Stromal cell of bone marrow (primary cell): ENCODE measurements at regions not wholly inside any gene's neighbourhood (a gene's known extent, or its start where the extent isn't known, plus 50 kb on each side); places are given as distances from the start of the nearest gene placed in this dataset.
"Not testable (repeated sequence)": the region's sequence is repeated elsewhere in the genome, so short reads cannot be mapped to it uniquely, and the experiment has no call there.

Source experiments
- DNase-seq: peaks from one replicate; pipeline ENCODE4 v3.0.0-alpha.2; 2012; ENCODE audit warnings: low read depth

DNA sequence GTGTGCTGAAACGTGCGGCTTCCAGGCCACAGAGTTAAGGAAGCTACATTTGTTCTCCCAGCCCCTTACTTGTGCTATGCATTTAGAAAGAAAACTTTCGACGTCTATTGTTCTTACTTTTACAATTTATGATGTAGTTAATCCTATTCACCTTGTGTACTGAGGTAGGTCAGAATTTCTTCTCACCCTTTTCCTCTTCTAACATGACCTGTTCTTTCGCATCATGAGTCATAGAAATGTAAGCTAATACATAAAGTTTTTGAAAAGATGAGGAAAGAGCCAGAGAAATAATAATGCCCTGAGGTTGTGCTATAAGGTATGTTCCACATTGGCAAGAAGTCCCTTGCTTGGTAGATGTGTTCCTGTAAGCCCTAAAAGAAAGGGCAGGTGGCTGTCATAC is 298.3 kb downstream of the TRIML1 start:
- no peak for DNase-seq

DNA sequence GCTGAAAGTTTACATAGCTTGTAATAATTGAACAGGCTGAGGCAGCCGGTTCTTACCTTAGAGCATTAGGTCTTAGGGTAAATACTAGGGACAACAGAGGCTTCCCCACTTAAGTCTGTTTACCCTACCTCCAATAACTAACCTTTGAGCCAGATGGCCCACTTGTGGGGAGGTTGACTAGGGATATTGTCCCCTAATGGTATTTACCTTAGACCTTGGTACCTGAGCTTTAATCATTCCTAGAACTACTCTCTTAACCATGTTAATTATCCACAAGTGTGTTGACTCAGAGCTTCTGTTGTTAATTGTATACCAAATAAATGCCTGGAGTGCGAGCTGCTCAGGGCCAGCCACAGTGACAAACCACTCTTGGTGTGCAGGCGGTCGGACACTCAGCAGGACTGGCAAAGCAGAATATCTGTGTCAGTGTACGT is 299.2 kb downstream of the TRIML1 start:
- not testable (repeated sequence) for DNase-seq

DNA sequence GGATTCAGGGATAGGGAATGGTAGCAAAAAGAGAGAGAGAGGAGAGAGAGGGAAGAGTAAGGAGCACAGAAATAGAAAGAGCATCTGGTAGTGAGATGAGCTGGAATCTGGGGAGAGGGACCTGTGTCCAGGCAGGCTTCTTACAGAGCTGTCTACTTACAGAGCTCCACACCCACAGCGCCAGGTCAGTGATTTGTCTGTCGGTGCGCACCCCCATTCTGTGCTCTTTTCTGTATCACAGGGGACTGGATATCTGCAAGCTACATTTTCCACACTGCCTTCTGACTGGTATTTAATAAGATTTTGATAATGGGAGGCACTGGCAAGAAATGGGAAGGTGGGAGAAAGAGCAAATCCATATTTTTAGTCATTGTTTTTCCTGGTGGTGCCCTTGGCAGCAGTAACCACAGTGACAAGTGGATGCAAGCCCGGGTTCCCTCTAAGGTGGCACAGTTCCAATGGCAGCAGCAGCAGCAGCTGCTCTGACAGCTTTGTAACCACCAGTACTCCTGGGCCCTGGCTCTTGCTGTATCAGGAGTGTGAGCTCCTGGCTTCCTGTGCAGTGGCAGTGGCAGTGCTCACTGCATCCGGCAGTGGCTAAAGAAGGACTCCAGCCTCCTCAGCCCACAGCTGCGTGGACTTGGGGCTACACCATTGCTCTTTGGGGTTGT is 300.5 kb downstream of the TRIML1 start:
- DNase-seq, result peak; percentile 33

DNA sequence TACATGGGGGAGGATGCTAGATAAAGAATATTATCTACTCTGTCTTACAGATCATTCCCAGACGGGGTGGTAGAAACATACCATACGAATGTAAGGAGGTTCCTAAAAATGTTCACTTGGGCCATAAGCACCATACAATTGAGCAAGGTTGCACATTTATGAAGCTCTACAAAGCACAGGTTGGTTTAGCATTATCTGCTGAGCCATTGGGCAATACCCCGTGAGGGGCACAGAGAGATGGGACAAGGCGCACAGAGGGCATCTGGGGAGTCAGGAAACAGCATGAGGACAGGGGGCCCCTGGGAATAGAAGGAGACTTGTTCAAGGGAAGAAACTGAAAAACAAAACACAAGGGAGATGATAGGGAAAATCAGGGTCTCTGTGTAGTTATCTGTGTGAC is 305.3 kb downstream of the TRIML1 start:
- no peak for DNase-seq

DNA sequence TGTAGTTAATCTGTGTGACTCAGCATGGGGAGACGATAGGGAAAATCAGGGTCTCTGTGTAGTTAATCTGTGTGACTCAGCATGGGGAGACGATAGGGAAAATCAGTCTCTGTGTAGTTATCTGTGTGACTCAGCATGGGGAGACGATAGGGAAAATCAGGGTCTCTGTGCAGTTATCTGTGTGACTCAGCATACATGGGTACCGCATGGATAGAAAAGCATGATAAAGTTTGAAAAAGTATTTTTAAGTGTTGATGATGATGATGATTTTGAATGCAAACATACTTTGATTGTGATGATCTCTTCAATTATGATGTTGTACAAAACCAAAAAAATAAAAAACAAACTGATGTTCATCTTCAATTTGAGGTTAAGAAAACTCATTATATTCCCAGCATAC is 309.8 kb downstream of the TRIML1 start:
- not testable (repeated sequence) for DNase-seq

DNA sequence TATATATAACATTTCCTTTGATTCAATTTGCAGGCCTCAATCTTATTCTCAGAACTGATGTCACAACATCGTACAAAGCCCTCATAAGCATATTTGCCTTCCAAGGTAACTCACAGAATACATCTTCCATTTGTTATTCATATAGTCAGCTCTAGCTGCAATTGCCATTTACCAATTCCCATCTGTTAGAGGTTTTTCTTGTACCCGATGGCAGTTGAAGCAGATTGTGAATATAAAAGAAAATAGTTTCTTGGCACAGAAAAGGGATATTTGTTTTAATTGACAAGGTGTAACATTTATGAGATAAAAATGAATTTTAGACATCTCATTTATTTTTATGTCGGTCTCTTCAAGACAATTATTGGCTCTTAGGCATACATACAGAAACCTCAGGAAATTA is 311.3 kb downstream of the TRIML1 start:
- no peak for DNase-seq

DNA sequence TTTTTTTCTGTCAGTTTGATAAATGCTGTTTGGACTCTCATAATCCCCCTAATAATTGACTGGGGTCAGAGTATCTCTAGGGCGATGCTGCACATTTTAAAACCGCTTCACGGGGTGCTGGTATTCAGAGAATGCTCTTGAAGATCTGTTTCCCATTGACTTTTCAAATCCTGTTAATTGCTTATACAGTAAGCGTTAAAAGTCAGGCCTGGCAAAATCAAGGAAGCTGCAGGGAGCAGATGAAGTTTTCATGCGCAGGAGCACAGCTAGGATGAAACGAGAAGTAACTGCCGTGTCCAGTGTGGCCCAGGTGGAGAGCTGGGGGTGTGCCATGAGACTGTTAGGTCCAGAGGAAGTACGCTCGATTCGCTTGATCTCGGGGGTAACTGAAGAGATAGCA is 312.9 kb downstream of the TRIML1 start:
- no peak for DNase-seq

DNA sequence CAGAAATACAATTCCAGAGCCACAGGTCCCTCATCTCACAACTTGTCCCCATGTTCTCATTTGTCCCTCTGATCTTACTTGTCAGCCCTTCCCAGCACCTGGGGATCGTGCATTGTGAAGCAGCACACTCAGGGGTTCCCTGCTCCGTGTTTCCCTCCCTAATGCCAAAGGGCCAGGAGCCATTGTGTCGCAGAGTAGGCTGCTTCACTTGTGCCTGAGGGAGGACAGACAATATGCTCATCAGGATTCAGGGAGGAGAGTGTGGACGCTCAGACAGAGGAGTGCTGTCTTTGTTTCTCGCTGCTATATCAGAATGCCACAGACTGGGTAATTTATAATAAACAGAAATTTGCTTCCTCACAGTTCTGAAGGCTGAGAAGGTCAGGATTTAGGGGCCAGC is 315.3 kb downstream of the TRIML1 start:
- DNase-seq, result no peak

DNA sequence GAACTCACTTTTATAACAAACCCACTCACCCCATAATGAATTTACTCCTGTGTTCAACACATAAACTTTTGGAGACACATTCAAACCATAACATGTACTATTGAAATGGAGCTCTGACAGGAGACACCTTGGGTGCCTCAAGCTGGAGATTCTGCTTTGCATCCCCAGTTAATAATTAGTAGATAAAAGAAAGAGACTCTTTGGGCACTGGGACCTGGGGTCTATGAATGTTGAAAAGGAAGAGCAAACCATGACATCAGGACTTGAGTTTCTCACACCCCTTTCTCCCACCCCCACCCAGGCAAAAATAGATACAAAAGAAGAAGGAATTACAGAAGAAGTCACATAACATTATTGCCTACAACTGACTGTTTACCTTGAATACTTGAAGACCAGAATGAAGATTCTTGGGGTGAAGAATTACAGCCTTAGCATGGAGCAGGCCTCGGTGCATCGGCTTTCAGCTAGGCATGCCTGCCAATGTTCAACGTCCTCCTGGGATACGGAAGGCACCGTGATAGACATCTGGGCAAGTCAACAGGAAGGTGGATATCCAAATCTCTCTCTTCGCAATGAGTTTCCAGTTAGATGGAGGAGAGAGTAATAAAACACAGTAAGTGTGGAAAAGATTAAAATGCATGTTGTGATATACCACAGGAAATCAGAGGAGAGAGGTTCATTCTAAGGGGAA is 316.0 kb downstream of the TRIML1 start:
- DNase-seq, result no peak

DNA sequence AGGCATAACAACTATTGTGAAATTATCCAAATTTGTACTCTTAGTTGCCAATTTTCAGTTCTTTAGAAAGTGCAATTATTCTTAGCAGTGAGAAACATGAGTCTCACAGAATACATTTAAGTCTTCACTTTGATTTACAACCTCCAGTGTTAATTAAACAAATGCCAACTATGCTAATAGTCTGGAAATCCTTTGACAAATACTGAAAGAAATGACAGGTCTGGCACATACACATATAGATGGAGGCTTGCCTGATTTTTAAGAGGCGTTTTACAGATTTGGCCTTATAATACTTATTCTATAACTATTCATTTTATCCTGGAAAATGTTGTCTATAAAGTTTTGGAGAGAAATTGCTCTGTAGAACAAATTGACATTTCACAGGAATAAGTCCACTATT is 320.1 kb downstream of the TRIML1 start:
- no peak for DNase-seq

DNA sequence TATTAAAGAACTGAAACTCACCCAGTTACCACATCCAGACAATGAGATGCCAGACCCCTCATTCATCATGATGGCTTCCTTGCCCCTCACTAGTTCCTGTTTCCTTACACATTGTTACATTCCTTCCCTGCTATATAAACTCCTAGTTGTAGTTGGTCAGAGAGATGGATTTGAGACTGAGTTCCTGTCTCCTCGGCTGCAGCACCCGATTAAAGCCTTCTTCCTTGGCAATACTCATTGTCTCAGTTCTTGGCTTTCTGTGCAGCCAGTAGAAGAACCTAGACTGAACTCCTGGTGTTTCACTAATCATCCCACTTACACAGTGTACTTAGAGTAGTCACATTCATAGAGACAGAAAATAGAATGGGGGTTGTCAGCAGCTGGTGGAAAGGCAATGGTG is 324.7 kb downstream of the TRIML1 start:
- DNase-seq, result no peak

DNA sequence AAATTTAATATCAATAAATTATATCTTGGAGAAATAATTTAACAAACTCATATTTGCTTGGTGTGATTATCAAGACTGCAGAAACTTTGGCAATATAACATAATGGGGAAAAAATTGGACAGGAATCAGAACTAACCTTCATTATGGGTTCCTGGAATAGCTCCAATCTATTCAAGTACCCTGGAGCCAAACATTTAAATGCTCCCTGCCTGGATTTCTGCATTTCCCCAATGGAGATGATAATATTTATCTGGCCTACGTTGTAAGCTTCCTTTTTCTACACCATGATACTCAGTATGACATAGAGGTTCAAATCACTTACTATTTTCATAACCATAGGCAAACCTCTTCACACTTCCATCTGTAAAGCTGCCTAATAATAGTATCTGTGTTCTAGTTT is 326.8 kb downstream of the TRIML1 start:
- no peak for DNase-seq

DNA sequence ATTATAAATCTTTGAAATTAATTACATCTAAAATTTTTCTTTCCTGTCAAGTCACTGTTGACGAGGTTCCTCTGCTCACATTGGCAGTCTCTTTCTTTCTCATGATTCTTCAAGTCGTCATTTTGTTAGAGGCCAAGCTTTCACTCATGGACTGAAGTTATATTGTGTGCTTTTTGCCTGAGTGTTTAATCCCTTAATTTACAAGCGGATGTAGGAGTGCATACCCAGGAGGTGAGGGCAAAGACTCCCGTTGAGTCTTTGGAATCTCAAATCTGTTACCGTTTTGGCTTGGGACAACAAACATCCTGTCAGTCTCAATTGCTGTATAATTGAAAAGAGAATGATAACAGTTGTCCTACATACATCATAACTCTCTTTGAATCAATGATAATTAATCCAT is 345.0 kb downstream of the TRIML1 start:
- DNase-seq, result no peak

DNA sequence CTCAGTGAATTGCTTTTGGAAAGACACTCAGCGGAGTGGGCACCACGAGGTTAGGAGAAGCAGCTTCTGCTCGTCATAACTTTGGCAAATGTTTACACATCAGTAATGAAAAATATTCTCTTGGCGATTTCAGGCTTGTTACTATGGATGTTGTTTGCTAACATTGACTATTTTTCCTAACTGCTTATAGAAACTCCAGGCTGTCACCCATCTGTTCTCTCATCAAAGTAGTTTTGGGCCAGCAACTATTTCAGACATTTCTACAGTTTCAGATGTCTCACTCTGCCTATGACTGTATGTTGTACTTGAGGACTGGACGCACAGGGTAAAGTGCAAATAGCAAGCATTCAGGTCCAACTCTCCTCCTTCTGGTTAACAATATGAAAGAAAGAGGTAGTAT is 346.7 kb downstream of the TRIML1 start:
- DNase-seq, result no peak

DNA sequence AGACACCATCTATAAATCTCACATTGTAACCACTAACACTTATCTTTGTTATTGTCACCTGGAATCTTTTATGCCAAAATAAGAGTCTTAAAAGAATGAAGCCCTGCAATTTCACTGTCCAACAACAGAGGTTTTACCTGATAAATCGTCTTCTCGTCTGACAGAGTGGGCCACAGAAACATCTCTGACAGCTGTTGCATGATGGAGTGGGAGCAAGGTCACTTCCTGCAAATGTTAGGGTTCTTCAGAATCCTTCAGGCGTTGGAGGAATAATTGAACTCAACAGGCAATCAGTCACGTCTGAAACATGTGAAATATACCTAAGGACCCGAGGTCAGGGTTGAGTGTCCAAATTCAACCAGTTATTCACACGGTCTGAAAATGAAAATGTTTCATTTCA is 353.6 kb downstream of the TRIML1 start:
- DNase-seq, result no peak

DNA sequence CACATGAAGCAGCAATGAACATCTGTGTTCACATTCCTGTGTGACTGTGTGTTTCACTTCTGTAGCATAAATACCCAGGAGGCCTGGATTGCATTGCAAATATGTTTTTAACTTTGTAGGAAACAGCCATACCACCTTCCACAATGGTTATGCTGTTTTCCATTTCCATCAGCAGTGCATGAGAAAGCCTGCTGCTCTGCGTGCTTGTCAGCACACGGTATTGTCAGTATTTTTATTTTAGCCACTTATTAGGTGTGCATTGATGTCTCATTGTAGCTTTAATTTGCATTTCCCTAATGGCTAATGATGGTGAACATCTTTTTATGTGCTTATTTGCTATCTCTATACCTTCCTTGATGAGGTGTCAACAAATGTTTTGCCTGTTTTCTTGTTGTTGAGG is 355.9 kb downstream of the TRIML1 start:
- no peak for DNase-seq

DNA sequence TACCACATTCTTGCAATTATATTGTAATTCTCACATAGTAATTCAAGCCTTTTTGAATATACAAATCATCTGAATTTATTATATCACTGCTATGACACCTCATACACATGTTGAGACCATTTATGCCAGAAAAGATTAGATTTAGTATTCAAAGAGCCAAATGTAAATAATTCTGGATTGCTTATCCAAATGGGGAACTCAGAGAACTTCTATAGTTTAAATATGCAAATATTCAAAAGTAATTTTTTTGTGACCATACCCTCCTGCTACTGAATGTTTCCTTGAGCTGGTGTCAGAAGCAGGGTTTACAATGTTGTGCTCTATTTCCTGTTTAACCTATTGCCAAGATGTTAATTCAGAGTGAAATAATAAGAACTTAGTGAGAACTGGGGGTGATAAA is 372.2 kb downstream of the TRIML1 start:
- no peak for DNase-seq

DNA sequence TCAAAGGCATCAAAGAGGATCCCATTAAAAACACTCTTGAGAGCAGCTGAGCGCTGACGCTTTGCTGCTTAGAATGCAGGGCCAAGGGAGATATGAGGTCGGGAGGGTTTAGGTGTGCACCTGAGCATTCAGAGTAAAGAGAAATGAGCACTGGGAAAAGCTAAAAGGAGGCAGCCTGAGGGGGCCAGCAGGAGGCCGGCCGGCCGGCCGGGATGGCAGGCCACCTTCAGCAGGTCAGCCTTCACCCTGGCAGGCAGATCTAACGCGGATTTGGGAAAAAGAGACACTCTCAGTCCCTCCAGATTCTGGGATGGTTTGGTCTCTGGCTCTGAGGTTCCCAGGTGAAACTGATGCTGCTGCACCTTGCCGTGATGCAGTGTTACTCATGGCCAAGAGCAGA is 393.5 kb downstream of the TRIML1 start:
- DNase-seq, result no peak

DNA sequence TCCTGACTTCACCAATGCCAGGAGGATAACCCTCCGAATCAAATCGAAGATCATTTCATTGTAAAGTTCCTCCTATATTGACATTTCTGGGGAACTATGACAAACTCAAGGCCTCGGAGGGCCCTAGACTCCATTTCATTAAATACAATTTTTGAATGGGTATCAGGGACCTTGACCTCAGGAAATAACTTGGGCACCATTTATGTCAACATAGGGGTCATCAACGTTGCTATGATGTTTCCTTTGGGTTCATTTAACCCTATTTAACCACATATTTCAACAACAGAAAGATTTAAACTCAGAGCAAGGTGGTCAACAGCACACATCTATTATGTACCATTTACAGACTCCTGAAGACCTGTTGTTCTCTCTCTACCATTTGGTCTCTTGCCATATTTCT is 395.1 kb downstream of the TRIML1 start:
- DNase-seq, result no peak

DNA sequence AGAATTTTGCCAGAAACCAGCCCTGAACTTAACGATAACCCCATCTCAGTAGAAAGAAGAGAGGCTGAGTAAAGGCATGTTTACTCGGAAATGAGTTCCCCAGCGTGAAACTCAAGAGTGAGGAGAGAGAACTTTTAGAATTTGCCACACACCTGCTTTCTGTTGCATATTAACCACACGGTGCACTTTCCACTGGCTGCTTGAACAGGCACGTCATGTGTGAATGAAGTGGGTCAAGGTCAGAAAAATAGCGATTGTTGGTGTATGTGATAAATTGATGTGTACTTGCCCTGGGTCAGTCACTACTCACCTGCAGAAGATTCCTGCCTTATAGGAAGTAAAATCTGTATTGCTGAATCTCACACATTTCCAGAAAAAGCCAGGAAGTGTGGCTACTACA is 395.7 kb downstream of the TRIML1 start:
- DNase-seq, result no peak

DNA sequence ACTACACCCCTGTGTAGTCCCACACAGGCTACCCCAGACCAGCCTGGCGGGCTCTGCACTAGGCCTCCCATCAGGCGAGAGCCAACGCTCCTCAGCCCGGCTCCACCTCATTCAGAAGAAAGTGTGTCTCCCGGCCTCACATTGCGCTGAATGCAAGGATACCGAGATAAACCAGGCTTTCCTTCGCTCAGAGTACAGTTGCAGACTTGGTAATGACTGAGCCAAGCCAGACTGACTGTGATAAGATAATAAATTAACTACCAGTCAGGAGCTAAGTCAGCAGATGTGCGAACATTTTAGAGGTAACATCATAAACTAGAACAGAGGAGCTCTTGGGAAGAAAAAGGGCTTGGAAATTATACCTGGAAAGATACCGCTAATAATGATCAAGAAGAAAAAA is 397.6 kb downstream of the TRIML1 start:
- DNase-seq, result no peak

DNA sequence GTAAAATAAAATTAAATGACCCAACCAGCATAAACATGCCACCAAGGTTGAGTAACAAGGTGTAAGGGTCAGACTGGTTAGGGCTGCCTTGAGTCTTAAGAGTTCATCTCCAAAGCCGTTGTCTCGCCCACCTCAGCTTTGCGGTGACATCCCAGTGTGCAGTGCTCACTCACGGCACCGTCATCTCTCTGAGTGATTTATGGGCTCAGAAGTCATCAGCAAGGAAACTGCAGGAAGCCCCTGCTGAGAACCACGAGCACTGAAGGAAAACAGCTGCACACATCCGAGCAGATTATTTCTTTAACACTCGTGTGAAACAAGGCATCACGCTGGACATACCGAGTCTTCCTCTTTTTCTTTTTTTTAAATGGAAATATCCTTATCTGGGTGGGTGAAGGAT is 411.1 kb downstream of the TRIML1 start:
- no peak for DNase-seq

DNA sequence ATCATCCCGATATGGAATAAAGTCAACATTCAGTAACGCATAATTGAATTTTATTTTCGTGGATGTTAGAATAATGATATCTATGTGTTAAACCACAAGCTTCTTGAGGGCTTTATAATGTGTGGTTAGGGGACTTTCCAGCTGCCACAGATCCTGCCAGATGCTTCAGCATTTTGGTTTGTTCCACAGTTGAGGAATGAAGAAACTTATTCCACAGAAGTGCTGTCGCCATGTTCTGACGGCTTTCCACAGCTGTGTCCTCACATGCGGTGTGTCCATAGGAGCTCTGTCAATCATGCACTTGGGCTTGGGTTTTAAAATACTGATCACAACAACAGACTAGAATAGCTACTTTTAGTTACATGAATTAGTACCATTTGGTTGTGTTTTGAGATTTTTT is 411.9 kb downstream of the TRIML1 start:
- no peak for DNase-seq

DNA sequence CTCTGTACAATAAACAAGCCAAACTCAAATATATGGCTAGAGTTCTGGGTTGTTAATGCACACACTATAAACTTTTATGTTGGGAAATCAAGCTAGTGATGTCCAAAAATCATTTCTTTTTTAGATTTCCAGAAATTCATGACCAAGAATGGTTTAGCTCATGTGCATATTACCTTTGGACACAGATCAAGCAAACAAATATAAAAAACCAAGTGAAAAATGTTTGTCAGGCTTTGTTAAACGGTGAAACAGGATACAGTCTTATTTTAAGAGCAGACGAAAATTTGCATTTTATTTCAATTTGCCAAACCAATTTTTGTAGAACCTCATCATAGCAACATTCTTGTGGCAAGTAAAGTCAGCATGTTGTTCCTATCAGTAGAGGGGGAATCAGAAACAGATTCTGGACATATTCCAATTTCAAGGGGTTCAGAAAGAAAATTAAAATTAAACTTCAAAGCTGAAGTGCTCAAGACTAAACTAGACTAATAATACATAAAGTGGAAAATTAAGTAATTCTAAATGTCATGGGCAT is 413.6 kb downstream of the TRIML1 start:
- no peak for DNase-seq
